ENCODE measurements at regions not wholly inside any gene's neighbourhood (a gene's known extent, or its start where the extent isn't known, plus 50 kb on each side); places are given as distances from the start of the nearest gene placed in this dataset.

DNA sequence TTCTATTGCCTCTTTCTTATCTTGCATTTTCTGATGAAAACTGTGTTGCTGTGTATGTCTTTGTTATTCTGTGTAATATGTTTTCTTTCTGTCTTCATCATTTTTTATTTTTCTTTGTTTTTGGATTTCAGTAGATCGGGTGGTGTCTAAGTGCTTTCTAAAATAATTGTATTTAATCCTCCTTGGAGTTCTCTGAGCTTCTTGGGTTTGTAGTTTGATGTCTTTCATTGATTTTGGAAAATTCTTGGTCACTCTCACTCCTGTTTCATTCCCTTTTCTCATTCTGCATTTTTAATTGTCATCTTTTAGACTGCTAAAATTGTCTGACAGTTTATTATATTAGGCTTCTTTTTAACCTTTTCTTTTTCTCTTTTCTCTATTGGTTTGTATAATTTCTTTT is 560.5 kb downstream of the IRX1 start:
- TF ChIP-seq, protein P1, sequence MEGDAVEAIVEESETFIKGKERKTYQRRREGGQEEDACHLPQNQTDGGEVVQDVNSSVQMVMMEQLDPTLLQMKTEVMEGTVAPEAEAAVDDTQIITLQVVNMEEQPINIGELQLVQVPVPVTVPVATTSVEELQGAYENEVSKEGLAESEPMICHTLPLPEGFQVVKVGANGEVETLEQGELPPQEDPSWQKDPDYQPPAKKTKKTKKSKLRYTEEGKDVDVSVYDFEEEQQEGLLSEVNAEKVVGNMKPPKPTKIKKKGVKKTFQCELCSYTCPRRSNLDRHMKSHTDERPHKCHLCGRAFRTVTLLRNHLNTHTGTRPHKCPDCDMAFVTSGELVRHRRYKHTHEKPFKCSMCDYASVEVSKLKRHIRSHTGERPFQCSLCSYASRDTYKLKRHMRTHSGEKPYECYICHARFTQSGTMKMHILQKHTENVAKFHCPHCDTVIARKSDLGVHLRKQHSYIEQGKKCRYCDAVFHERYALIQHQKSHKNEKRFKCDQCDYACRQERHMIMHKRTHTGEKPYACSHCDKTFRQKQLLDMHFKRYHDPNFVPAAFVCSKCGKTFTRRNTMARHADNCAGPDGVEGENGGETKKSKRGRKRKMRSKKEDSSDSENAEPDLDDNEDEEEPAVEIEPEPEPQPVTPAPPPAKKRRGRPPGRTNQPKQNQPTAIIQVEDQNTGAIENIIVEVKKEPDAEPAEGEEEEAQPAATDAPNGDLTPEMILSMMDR (IDR thresholded peaks at IDR 0.05; ENCODE audit: unreplicated experiment): no peak
- no TSS peak for BruUV-seq (replicated peaks)
- CTCF ChIA-PET: no interaction called here
- Mint-ChIP-seq H3K27ac (ENCODE audit: unreplicated experiment) (no peak overlapping the region), H3K4me1 (ENCODE audit: low read depth, unreplicated experiment) (no peaks in the 10 kb centered on the region), H3K27me3 (ENCODE audit: unreplicated experiment) (no peaks in the 10 kb centered on the region), H3K9me3 (ENCODE audit: low read depth, unreplicated experiment) (peaks cover 7% of the 10 kb centered on the region), H3K36me3 (ENCODE audit: insufficient read depth, unreplicated experiment) (no peaks in the 10 kb centered on the region), H3K4me3 (ENCODE audit: low read depth, unreplicated experiment) (no peak overlapping the region)
- DNase-seq: no peak
- intact Hi-C loops (cut with micrococcal nuclease; ENCODE audit: unreplicated experiment): no loop called here

DNA sequence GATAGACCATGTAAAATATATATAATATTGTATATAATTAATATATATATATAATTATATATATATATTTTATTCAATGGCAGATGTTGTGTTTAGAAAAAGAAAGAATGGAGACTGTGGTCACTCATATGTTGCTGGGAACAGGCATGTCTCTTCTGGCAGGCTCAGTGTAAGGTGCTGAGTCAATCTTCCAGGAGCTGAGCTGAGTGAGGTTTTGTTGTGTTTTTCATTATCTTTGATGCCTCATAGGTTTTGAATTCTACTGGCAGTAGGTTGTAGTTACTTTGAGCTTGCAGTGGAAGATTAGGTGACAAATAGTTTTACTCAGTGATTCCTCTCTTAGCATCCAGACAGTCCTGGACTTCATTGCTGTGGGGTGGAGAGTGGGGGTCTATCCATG is 561.3 kb downstream of the IRX1 start:
- Mint-ChIP-seq H3K9me3 (ENCODE audit: low read depth, unreplicated experiment) (peaks cover 7% of the 10 kb centered on the region), H3K4me1 (ENCODE audit: low read depth, unreplicated experiment) (no peaks in the 10 kb centered on the region), H3K27ac (ENCODE audit: unreplicated experiment) (no peak overlapping the region), H3K4me3 (ENCODE audit: low read depth, unreplicated experiment) (no peak overlapping the region), H3K36me3 (ENCODE audit: insufficient read depth, unreplicated experiment) (no peaks in the 10 kb centered on the region), H3K27me3 (ENCODE audit: unreplicated experiment) (no peaks in the 10 kb centered on the region)
- BruUV-seq (replicated peaks): no TSS peak
- CTCF ChIA-PET: no interaction called here
- intact Hi-C loops (cut with micrococcal nuclease; ENCODE audit: unreplicated experiment): no loop called here
- TF ChIP-seq, protein P1 (IDR thresholded peaks at IDR 0.05; ENCODE audit: unreplicated experiment): no peak
- DNase-seq: no peak

DNA sequence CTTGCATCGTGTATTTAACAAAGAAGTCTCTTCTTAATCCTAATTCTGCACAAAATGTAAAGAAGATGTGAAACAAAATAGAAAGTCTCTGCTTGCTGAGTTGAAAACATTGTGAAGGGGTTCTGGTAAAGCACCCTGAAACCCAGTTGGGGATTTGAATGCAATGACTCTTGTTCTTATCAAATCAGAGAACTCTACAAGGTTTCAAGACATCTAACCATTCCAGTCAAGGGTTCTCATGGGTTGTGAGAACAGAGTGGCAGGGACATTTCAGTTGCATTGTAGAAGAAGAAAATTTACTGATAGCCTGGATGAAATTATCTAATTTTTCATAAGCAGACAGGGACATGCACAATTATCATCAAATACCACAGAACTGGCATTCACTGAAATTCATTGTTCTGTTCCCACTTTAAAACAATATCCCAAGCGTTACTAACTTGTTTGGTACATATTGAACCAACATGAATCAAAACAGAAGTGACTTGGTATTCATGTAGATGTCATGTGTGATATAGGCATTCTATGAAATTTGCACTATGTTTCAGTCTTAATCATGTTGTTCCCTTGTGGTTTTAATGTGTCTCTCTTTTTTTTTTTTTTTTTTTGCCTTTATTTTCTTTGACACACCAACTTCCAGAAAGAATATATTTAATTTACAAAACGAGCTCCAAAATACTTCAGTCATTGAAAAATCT is 563.3 kb downstream of the IRX1 start:
- CTCF ChIA-PET: no interaction called here
- Mint-ChIP-seq H3K36me3 (ENCODE audit: insufficient read depth, unreplicated experiment) (no peaks in the 10 kb centered on the region), H3K27me3 (ENCODE audit: unreplicated experiment) (no peaks in the 10 kb centered on the region), H3K4me1 (ENCODE audit: low read depth, unreplicated experiment) (no peaks in the 10 kb centered on the region), H3K4me3 (ENCODE audit: low read depth, unreplicated experiment) (no peak overlapping the region), H3K9me3 (ENCODE audit: low read depth, unreplicated experiment) (peaks cover 5% of the 10 kb centered on the region), H3K27ac (ENCODE audit: unreplicated experiment) (no peak overlapping the region)
- no TSS peak for BruUV-seq (replicated peaks)
- intact Hi-C loops (cut with micrococcal nuclease; ENCODE audit: unreplicated experiment): no loop called here
- DNase-seq: no peak
- TF ChIP-seq, protein P1 (IDR thresholded peaks at IDR 0.05; ENCODE audit: unreplicated experiment): no peak

DNA sequence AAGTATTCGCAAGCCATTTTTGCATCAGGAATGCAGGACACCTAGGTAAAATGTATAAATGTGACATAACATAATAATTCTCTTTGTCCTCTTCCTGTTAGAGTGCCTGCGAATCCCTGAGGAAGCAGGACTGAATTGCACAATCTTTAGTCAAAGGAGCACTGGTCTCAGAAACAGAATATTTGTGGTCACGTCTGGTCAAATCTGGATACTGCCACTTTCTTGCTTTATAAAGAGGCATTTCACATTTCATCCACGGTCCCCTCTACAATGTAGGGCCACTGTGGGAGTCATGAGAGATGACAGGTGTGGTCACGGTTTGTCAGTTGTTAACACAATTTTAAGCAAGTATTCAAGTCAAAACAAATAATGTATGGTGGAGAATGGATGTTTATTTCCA is 564.0 kb downstream of the IRX1 start:
- CTCF ChIA-PET: no interaction called here

More for the DNA sequence above, 564.0 kb downstream of the IRX1 start:
- Mint-ChIP-seq H3K36me3 (ENCODE audit: insufficient read depth, unreplicated experiment) (no peaks in the 10 kb centered on the region), H3K9me3 (ENCODE audit: low read depth, unreplicated experiment) (peaks cover 5% of the 10 kb centered on the region), H3K27me3 (ENCODE audit: unreplicated experiment) (no peaks in the 10 kb centered on the region), H3K27ac (ENCODE audit: unreplicated experiment) (no peak overlapping the region), H3K4me1 (ENCODE audit: low read depth, unreplicated experiment) (no peaks in the 10 kb centered on the region), H3K4me3 (ENCODE audit: low read depth, unreplicated experiment) (no peak overlapping the region)
- TF ChIP-seq, protein P1 (IDR thresholded peaks at IDR 0.05; ENCODE audit: unreplicated experiment): no peak
- intact Hi-C loops (cut with micrococcal nuclease; ENCODE audit: unreplicated experiment): no loop called here
- no TSS peak for BruUV-seq (replicated peaks)
- no peak for DNase-seq
